Jurkat, Clone E6-1 (cell line): ENCODE measurements at regions not wholly inside any gene's neighbourhood (a gene's known extent, or its start where the extent isn't known, plus 50 kb on each side); places are given as distances from the start of the nearest gene placed in this dataset.
"Not testable (repeated sequence)": the region's sequence is repeated elsewhere in the genome, so short reads cannot be mapped to it uniquely, and the experiment has no call there.

Experiments
- DNase-seq: peaks from one replicate; pipeline ENCODE4 v3.0.0-alpha.2; 2011; ENCODE audit warnings: low read depth, low spot score
- H3K4me3 ChIP-seq: 2 replicates; pipeline ENCODE4 v1.5.1; 2011; ENCODE audit warnings: mild to moderate bottlenecking, low read length, control low read depth, moderate library complexity

DNA sequence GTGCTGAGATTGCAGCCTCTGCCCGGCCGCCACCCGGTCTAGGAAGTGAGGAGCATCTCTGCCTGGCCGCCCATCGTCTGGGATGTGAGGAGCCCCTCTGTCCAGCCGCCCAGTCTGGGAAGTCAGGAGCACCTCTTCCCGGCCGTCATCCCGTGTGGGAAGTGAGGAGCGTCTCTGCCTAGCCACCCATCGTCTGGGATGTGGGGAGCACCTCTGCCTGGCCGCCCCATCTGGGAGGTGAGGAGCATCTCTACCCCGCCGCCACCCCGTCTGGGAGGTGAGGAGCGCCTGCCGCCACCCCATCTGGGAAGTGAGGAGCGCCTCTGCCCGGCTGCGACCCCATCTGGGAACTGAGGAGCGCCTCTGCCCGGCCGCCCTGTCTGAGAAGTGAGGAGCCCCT lies 372.2 kb downstream of the TECRL start:
- not testable (repeated sequence) for H3K4me3 ChIP-seq, DNase-seq

DNA sequence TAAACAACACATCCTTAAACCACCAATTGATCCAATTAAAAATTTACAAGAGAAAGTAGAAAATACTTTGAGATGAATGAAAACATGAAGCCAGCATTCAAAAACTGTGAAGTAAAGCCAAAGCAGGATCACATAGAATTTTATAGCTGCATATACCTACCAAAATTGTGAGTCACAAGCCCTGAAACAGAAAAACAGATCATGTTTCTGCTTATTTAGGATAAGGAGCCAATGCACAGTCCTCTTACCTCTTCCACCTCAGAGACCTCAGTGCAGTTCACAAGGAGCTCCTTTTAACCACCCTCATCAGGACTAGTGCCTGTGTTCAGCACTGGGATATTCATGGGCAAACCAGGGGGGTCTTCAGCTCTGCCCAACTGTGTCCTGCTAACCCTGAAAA lies 386.7 kb downstream of the TECRL start:
- no peak overlapping the region for H3K4me3 ChIP-seq
- DNase-seq: no peak

DNA sequence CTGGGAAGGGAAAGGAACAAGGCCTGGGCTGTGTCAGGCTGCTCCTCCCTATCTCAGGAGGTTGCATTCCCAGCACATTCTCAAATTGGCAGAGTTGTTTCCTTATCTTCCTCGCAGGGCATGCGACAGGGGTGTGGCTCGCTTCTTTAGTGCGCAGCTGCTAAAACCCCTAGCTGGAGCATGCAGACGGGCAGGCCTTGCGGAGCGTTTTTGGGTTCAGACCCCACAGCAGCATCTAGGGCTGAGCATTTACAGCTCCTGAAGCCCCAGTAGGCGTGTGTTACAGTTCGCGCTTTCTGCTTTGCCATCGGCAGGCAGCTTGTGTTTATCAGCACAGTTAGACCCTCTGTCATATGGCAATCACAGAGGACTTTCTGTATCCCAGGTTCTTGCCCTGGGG lies 392.4 kb downstream of the TECRL start:
- H3K4me3 ChIP-seq: no peak overlapping the region
- no peak for DNase-seq

DNA sequence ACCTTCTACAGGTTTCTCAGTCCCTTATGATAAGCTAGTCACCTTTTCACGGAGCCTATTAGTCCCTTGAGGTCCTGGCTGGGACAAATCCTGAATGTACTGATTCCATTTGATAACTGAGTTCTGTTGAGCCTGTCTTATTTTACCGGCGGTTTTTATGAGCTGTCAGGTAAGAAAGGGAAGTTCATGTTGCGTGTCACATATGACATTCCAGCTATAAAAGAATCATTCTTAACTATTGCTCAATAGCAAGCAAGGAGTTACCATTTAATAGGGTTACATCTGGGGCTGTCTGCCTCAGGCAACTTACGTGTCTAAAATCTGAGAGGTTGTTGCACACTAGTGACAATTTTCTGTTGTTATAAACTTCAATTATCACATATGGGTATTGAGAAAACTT lies 394.6 kb downstream of the TECRL start:
- H3K4me3 ChIP-seq: no peak overlapping the region
- no peak for DNase-seq

DNA sequence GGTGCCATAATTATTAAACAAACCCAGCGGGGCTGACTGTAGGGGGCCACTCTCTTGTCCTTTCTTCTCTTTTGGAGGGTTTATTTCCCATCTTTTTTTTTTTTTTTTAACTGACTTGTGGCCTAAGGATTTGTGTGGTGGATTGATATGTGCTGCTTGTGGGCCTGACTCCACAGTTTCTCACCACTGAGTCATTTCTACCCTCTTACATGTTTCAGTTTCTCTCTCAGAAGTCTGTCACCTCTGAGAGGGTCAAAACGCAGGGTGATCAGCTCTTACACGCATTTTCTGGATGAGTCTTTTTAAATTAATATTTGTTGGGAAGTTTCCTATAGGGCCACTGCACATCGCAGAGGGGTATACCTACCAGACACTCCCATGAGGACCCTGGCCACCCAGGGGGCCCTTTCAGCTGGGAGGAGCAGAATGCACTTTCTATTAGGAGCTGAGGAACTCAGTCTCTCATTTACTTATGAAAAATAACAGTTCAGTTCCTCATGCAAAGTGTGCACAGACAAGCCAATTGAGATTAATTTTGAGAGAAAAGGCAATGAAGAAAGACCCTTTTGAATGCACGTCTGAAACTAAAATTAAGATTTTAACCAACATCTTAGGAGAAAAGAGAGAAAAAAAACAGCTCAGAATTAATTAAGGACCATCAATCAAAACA lies 407.9 kb downstream of the TECRL start:
- no peak overlapping the region for H3K4me3 ChIP-seq
- no peak for DNase-seq

DNA sequence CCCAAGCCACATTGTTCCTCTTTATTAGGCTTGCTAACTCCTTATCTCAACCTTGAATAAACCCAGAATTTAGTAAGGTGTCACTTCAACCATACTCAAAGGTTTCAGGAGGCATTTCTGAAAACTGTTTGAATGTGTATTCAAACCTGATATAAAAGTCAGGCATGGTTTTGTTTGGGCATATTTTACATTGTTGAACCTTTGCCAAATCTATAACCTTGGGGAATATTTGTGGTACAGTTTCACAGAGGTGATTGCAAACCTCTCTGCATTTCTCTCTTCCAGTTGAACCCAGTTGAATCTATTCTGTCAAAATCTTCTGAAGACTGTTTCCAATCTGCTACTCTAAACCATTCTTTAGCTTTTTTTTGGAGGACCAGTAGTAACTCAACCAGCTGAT lies 409.0 kb downstream of the TECRL start:
- DNase-seq: no peak
- no peak overlapping the region for H3K4me3 ChIP-seq

DNA sequence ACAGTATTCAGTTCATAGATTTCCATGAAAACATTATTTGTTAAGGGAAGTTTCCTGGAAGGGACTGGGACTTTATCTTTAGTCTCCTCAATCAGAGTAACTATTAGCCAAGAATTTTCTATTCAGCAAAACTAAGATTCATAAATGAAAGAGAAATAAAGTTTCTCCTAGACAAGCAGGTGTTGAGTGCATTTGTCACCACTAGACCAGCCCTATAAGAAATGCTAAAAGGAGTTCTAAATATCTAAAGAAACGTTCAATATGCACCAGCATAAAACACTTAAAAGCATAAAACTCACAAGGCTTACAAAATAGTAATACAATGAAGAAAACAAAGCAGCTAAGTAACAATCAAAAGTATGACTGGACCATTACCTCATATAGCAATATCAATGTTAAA lies 423.0 kb downstream of the TECRL start:
- no peak for DNase-seq
- no peak overlapping the region for H3K4me3 ChIP-seq

DNA sequence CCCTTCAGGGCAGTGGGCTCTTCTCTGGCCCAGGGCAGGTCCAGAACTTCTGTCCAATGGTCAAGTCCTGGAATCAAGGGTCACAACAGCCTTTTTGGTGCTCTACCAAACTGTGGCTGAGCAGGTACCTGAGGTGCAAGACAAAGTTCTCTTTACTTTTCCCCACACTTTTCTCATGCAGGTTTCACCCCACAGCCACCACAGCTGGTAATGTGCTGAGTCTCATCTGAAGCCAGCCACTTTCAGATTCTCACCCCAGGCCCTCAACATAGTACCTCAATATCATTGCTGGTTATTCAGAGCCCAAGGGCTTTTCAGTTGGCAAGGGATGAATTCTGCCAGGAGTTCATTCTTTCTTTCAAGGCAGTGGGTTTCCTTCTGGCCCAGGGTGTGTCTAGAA lies 426.0 kb downstream of the TECRL start:
- no peak for DNase-seq
- no peak overlapping the region for H3K4me3 ChIP-seq

DNA sequence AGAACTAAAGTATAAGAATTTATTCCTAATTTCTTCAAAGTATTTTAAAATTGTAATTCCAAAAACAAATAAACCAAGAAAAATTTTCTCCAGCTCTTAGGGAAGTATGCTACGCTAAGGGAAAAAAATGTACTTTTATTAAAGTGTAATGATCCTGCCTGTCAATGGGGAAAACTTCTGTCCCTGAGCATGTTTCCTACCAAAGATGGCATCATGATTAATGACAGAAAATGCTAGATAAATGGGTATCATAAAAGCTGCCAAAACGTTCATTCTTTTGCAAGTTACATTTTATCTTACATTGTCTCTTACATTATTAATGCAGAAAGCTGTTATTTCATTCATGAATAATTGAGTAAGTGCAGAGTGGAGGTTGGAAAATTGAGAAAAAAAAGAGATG lies 443.4 kb downstream of the TECRL start:
- H3K4me3 ChIP-seq: no peak overlapping the region
- DNase-seq: no peak

DNA sequence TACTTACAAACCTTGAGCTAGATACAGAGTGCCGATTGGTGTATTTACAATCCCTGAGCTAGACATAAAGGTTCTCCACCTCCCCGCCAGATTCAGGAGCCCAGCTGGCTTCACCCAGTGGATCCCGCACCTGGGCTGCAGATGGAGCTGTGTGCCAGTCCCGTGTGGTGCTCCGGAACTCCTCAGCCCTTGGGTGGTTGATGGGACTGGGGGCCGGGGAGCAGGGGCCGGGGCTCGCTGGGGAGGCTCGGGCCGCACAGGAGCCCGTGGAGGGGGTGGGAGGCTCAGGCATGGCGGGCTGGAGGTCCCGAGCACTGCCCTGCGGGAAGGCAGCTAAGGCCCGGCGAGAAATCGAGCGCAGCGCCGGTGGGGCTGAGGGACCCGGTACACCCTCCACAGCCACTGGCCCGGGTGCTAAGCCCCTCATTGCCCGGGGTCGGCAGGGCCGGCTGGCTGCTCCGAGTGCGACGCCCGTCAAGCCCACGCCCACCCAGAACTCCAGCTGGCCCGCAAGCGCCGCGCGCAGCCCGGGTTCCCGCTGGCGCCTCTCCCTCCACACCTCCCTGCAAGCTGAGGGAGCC lies 466.5 kb downstream of the TECRL start:
- DNase-seq, H3K4me3 ChIP-seq: not testable (repeated sequence)

DNA sequence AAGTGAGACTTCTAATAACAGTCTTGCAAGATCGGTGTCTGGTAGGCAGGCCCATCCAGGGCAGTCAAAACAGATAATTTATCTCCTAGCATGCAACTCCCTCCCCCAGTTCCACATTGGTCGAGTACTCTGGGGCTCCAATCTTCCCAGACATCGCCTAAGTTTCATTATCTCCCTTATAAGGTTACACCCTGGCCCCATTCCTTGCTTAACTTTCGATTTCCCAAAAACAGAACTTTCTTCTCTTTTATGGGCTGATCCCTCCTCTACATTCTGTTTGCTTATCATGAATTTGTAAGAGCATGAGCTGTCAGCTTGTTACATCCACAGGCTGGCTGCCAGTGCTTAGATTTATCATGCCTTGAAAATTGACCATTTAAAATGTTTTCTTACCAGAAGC lies 471.3 kb downstream of the TECRL start:
- no peak for DNase-seq
- H3K4me3 ChIP-seq: no peak overlapping the region

DNA sequence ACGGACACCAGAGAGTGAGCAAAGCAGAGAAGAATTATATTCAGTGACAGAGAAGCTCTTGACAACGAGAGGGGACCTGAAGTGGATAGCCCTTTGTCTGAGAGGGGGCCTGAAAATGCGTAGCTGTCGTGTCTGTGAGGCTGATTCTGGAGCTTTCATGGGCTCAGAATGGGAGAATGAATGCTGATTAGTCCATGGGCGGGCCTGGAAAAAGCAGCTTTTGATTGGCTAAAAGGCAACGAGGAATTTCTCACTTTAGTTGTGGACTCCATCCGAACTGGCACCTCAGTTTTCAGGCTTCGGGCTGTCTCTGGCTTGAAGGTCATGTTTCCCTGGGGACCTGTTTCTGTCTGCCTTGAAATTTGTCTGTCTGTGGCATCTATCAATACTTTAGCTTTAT lies 487.1 kb downstream of the TECRL start:
- H3K4me3 ChIP-seq: no peak overlapping the region
- no peak for DNase-seq

DNA sequence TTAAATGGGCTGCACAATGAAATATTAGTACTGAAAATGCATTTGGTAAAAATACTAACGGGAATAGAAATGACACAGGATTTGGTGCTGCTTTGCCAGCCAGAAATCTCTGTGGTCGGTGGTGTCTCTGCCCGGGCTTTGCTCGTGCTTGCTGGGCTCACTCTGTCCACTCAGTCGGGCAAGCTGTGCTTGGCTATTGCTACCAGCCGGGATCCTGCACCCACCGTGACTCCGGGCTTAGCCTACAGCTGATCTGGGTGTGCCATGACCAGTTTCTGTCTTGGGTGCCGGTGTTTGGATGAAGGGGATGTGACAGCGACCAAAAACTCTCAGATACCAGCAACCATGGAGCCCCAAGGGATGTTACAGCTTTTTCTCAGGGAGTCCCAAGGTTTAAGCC lies 487.7 kb downstream of the TECRL start:
- H3K4me3 ChIP-seq: no peak overlapping the region
- DNase-seq: no peak

DNA sequence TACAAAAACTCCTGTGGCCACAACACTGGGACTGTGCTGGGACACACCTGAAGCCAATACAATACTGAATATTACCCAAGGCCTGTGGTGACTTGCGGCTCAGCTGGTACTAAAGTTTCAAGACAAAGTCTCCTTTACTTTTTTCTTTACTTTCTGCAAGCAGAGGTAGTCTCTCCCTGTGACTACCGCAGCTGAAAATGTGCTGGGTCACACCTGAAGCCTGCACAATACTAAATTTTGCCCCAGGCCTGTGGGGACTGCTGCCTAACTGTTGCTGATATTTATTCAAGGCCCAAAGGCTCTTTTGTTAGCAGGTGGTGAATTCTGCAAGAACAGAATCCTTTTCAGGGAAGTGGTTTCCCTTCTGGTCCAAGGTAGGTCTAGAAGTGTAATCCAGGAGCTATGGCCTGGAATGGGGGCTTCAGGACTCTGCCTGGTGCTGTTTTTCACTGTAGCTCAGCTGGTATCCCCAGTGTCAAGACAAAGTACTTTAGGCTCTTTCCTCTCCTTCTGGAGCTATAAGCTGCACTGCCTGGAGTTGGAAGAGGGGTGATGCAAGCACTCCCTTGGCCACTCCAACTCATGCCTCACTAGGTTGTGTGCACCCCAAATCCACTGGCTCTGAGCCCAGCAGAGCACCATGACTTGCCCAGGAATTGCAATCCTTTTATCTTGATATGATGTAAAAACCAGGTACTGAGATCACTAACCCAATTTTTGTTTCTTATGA lies 489.4 kb downstream of the TECRL start:
- H3K4me3 ChIP-seq: no peak overlapping the region
- no peak for DNase-seq

DNA sequence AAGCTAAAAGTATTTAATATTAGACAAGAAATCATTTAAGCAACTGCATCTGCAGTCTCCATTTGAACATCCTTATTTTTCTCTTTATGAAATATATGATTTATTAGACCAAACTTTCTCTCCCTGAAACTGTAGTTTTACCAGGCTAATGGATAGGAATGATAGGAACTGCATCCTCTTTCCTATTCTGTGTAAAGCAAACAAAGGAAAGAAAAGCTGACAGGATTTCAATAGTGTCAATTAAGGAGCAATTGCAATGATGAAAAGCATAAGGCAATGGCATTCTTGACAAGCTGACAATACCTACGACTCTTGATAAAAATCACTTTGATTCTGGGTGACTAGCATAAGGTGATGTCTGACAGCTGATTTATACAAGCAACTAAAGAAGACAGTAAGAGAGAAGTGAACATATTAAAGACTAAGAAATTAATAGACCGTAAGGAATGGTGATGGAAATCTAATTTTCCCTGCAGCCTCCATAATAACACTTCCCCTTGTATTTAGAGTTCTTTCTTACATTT lies 502.5 kb downstream of the TECRL start:
- no peak for DNase-seq

DNA sequence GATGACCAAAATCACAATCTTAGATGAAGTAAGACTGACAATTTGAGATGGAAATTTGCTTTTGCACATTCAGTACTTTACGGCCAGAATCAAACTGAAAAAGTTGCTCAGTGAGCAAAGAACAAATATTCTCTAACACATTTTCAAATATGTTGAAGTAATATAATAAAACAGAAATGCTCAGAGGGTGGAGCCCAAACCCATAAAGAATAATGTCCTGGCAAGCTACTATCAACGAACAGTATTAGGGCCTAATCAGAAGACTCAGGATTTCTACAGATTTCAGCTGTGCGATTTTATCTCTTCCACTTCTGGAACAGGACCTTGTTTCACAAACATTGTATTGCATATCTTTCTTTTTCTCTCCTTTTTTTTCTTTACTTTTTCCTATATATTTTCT lies 505.0 kb downstream of the TECRL start:
- no peak overlapping the region for H3K4me3 ChIP-seq
- no peak for DNase-seq

More for the DNA sequence above, 502.5 kb downstream of the TECRL start:
- no peak overlapping the region for H3K4me3 ChIP-seq

DNA sequence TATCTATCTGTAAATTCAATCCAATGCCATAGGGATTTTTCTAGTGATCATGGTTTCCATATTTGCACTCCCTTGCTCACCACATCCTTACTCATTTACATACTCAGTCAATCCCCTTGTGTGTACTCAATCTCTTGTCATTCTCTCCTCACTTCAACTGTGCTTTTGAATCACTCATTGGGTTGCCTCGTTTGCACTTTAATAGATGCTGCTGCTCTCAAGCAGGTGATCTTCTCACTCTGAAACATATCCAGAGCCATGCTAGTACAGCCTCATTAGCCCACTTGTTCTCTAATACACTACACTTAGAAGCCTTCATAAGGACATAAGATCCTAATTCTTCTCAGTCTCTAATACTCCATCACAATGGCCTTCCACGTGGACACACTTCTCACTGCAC lies 507.9 kb downstream of the TECRL start:
- no peak for DNase-seq
- H3K4me3 ChIP-seq: no peak overlapping the region

DNA sequence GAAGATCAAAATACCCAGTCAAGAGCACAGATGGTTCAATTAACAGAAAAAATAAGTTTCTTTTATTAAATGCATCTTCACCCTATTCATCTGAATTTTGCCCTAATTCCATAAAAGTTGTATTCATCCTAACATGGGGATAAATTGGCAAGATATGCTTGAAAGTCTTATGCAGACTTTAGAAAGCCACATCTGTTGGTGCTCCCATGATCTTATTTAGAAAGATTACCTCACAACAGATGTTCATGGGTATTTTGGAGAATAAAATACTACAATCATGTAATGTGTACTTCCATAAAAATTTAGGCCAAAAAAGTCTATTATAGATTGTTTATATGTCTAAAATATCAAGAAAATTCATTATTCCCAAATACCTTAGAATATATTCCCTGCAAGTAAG lies 510.3 kb downstream of the TECRL start:
- DNase-seq: no peak
- no peak overlapping the region for H3K4me3 ChIP-seq

DNA sequence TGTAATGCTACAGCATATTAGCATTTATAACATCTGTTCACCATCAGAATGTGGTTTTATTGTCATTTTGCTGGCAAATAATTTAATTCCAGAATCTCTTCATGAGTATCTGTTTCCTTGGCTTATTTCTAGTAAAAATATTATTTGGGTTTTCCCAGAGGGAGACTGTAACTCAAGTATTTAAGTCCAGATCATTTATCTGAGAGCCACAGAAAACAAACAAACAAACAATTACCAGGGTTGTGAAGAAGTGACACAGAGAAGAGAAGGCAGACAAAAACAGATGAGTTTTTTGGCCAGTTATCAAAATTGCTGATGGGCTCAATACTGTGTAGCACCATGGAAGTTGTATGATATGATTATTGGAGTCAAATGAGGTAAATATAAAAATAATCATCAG lies 515.1 kb downstream of the TECRL start:
- H3K4me3 ChIP-seq: no peak overlapping the region
- DNase-seq: no peak

DNA sequence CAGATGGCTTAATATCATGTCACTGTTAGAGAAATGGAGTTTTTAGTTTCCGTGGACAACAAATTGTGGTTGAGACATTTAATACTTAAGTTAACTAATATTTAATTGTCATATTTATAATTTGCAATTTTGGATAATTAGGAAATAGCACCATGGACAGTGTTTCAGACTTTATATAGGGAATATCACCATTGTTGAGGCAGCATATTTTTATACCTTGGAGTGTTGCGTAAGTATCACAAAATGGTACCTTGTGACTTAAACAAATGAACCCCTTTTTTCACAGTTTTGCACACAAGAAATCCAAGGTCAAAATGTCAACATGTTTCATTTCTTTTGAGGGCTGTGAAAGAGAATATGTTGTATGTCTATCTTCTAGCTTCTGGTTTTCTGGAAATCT lies 539.9 kb downstream of the TECRL start:
- DNase-seq: no peak
- H3K4me3 ChIP-seq: no peak overlapping the region

DNA sequence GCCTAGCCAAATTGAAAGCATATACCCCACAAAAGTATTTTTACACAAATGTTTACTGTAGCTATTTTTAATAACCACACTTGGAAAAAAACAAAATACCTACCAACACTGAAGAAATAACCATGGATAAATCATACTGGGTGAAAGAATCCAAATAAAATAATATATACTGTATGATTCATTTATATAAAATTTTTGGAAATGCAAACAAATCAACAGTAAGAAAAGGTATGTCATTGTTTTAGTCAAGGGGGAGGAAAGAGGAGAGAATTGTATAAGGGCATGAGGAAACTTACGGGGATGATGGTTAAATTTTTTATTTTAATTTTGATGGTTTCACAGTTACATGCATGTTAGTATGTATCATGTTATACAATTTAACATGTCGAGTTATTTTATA lies 557.8 kb downstream of the TECRL start:
- no peak for DNase-seq

More for the DNA sequence above, 557.8 kb downstream of the TECRL start:
- H3K4me3 ChIP-seq: no peak overlapping the region
